Activated naive CD4-positive, alpha-beta T cell treated with anti-CD3 and anti-CD28 coated beads, Interleukin-2, amount 50 U/mL, for 24 hours (primary cell): ENCODE measurements at regions not wholly inside any gene's neighbourhood (a gene's known extent, or its start where the extent isn't known, plus 50 kb on each side); places are given as distances from the start of the nearest gene placed in this dataset.

Source experiments
- H3K27ac Mint-ChIP-seq: one replicate; pipeline ENCODE4 v1.8.0; 2021; ENCODE audit warnings: mild to moderate bottlenecking, mixed read lengths
- H3K27me3 Mint-ChIP-seq: one replicate; pipeline ENCODE4 v1.8.0; 2021; ENCODE audit warnings: mixed read lengths
- H3K36me3 Mint-ChIP-seq: one replicate; pipeline ENCODE4 v1.8.0; 2021; ENCODE audit warnings: mixed read lengths
- H3K4me1 Mint-ChIP-seq: one replicate; pipeline ENCODE4 v1.8.0; 2021; ENCODE audit warnings: mixed read lengths
- H3K4me3 Mint-ChIP-seq: one replicate; pipeline ENCODE4 v1.8.0; 2021; ENCODE audit warnings: mild to moderate bottlenecking, mixed read lengths
- H3K9me3 Mint-ChIP-seq: one replicate; pipeline ENCODE4 v1.8.0; 2021; ENCODE audit warnings: mixed read lengths

DNA sequence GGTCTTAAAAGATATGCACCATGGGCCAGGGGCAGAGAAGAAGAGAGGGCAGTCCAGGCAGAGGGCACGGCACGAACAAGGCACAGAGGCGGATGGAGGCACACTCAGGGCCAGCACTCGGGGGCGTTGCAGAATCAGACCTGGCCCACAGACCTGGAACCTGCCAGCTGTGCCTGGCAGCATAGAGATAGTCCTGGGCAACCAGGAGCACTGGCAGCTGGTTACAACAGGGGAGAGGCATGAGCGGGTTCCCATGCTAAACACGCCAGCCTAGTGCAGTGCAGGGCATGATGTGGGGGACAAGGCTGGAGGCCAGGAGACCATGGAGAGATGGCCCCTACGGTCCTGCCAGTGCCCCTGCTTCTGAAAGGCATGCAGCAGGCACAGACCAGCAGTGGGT, 56.9 kb upstream of the RBFOX3 start:
- peaks cover 8% of the 10 kb centered on the region for H3K4me1 Mint-ChIP-seq
- peaks cover 2% of the 10 kb centered on the region for H3K36me3 Mint-ChIP-seq
- H3K27me3 Mint-ChIP-seq: peaks cover 32% of the 10 kb centered on the region
- no peaks in the 10 kb centered on the region for H3K9me3 Mint-ChIP-seq
- H3K4me3 Mint-ChIP-seq: no peak overlapping the region
- no peak overlapping the region for H3K27ac Mint-ChIP-seq

DNA sequence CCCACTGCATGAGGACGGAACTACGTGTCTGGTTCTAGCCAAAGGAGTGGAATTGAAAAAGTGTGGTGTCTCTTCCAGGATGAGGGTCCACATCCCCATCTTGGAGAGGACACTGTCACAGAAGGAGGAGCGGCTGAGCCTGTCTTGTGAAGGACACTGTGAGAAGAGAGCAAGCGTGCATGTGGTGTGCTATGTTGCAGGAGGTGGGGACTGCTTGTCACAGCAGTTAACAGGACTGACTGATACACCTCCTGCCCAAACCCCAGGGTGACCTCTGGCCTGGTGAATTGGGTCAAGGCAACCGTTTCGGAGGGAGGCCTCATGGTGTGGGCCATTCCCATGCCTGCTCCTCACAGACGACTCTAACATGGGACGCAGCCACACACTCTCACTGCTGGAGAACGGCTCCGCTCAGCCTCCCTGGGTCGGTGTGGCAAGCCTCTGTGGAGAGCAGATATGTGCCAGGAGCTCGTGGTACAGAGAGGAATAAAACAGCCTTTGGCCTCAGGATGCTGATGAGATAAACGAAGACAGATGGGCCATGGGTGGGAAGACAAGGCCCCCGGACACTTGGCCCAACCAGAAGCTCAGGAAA, 56.4 kb upstream of the RBFOX3 start:
- H3K4me1 Mint-ChIP-seq: peaks cover 8% of the 10 kb centered on the region
- peaks cover 2% of the 10 kb centered on the region for H3K36me3 Mint-ChIP-seq
- no peaks in the 10 kb centered on the region for H3K9me3 Mint-ChIP-seq
- H3K27ac Mint-ChIP-seq: no peak overlapping the region
- H3K4me3 Mint-ChIP-seq: no peak overlapping the region
- peaks cover 32% of the 10 kb centered on the region for H3K27me3 Mint-ChIP-seq

DNA sequence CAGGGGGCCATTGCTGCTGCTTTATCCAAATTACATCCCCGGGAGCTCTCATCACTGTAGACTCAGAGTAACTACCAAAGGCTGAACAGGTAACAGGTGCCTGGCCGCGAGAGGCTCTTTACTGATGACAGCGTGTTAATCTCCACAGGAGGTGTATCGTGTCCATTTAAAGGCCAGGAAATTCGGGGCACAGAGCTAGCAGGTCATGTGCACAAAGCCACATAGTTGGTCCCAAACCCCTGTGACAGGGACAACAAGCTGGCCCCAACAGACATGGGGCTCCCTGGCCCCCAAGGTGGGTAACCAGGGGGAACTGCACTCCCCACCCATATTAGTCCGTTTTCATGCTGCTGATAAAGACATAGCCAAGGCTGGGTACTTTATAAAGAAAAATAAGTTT, 55.3 kb upstream of the RBFOX3 start:
- no peak overlapping the region for H3K27ac Mint-ChIP-seq
- no peak overlapping the region for H3K4me3 Mint-ChIP-seq
- H3K36me3 Mint-ChIP-seq: peaks cover 2% of the 10 kb centered on the region
- H3K27me3 Mint-ChIP-seq: peaks cover 31% of the 10 kb centered on the region
- peaks cover 8% of the 10 kb centered on the region for H3K4me1 Mint-ChIP-seq
- peaks cover 3% of the 10 kb centered on the region for H3K9me3 Mint-ChIP-seq

DNA sequence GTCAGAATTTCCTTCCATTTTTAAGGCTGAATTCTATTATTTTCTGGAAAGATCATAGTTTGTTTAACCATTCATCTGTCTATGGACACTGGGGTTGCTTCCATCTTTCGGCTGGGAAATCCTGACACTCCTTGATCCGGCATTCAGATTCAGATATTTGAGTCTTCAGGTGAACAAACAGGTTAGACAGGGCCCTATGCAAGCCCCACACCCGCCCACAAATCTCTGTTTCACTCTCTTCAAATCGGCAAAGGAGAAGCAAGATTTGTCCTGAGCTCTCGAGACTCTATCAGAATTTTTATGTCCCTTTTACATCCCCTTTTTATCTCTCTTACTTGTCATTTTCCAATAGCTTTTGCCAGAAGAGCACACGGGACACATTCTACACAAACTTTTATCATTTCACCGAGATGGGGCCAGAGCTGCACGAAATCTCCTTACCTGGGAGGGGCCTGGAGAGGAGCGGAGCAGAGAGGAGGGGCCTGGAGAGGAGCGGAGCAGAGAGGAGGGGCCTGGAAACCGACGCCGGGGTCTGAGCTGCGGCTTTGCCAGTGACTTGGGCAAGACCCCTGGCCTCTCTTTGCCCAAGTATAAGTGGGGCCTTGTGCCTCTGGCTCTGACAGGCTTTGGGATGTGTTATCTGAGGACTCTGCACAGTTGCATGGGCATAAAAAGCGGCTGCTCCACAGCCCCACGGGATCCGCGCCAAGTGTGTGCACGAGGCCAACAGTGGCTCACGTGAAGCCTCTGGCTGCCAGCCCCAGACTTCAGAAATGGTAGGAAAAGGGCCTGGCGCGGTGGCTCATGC, 54.3 kb upstream of the RBFOX3 start:
- H3K4me1 Mint-ChIP-seq: peaks cover 8% of the 10 kb centered on the region
- H3K27me3 Mint-ChIP-seq: peaks cover 32% of the 10 kb centered on the region
- peak overlapping the region; percentile 54 for H3K4me3 Mint-ChIP-seq

DNA sequence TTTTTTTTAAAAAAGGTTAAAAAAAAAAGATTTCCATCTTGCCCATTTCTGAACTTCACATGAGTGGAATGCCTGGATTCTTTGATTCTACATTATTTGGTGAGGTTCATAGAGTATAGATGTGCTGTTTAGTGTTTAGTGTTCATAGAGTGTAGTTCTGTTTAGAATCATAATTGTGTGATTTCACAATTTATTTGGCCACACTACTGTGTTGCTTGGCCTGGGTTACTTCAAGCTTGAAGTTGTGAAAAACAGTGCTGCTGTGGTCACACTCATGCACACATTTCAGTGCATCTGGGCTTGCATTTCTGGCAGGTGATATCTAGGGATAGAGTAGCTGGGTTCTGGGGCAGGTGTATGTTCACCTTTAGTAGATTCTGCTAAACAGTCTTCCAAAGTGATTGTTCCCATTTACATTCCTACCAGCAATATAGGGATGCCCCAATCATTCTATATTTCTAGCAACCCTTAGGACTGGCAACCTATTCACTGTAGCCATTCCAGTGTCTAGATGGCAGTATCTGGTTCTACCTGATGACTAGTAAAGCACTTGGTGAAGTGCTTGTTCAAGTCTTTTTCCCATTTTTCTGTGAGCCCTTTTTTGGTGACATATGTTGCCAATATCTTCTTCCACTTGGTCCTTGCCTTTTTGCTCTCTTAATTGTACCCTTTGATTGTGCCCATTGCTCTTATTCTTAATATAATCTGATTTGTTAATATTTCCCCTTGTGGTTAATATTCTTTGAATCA, 50.6 kb upstream of the RBFOX3 start:
- Mint-ChIP-seq H3K4me3 (no peak overlapping the region), H3K27ac (no peak overlapping the region), H3K27me3 (peaks cover 37% of the 10 kb centered on the region), H3K4me1 (peaks cover 8% of the 10 kb centered on the region), H3K36me3 (peaks cover 2% of the 10 kb centered on the region), H3K9me3 (peaks cover 8% of the 10 kb centered on the region)

More for the DNA sequence above, 54.3 kb upstream of the RBFOX3 start:
- peaks cover 8% of the 10 kb centered on the region for H3K9me3 Mint-ChIP-seq
- peaks cover 2% of the 10 kb centered on the region for H3K36me3 Mint-ChIP-seq
- H3K27ac Mint-ChIP-seq: no peak overlapping the region
